Right cardiac atrium (tissue), 5 donors: ENCODE measurements at regions not wholly inside any gene's neighbourhood (a gene's known extent, or its start where the extent isn't known, plus 50 kb on each side); places are given as distances from the start of the nearest gene placed in this dataset.

Experiments
- ATAC-seq, 2 donors: fragments of 200-7000 bp; cut with Tn5 transposase; one replicate each; pipeline versions ENCODE4 v1.8.0 to v1.9.1; 2020; ENCODE audit warnings: moderate library complexity in 2 of 2, mild to moderate bottlenecking in 1 of 2
- DNase-seq, 3 donors: peaks; one replicate each; pipeline ENCODE4 v3.0.0-alpha.2; 2020
- H3K27ac ChIP-seq: one replicate; pipeline ENCODE4 v1.5.1; 2013; ENCODE audit warnings: mild to moderate bottlenecking, low read length, control low read depth, moderate library complexity
- H3K27me3 ChIP-seq: one replicate; pipeline ENCODE4 v1.6.1; 2013; ENCODE audit not compliant: control insufficient read depth, insufficient read depth
- H3K4me1 ChIP-seq: one replicate; pipeline ENCODE4 v1.6.1; 2013; ENCODE audit warnings: low read length; ENCODE audit not compliant: control insufficient read depth, insufficient read depth
- H3K4me3 ChIP-seq: one replicate; pipeline ENCODE4 v1.5.1; 2013; ENCODE audit warnings: low read length, control low read depth
- H3K9me3 ChIP-seq: one replicate; pipeline ENCODE4 v1.6.1; 2013; ENCODE audit warnings: low read length; ENCODE audit not compliant: control insufficient read depth
- WGBS: extraction: QIAGEN DNeasy Blood & Tissue Kit; methylation state at CpG from one replicate; pipeline ENCODE4 v1.1.7; 2013; 5-methylcytosine and 5-hydroxymethylcytosine counted together
- intact Hi-C, 4 donors: fragments of 100-400 bp; cut with DNase I; formaldehyde crosslinking; loops; one replicate each; pipeline versions ENCODE4 v1.11.0 to v1.14.0; 2022 to 2023
- donor health status: healthy with polysubstance abuse.
- donor health status: DM: no; HTN: yes; CAD: no.
- donor health status: DM: no; HTN: no; CAD: no.
- donor health status: DM: no; HTN: yes; CAD: no; lungs with severe emphysema.
- donor health status: DM: yes; HTN: yes; CAD: no.

DNA sequence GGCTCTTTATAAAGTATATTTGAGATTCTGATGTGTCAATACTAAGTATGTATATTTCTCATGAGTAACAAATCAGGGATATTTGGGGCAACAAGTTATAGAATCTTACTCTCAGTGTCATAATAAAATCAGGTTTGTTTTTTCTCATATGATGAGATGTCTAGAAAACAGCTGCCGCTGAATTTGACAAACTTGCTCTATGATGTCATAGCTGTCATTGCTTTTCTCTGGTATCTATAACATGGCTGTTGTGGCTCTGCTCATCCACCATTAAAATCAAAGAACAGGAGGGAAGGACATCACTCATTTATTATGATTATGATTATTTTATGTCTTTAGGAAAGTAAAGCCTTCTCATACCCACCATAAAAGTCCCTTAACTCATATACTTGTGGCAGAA lies 417.2 kb upstream of the LRRTM4 start:
- 68% methylated on average over 1 of the region's 1 CpG for WGBS

DNA sequence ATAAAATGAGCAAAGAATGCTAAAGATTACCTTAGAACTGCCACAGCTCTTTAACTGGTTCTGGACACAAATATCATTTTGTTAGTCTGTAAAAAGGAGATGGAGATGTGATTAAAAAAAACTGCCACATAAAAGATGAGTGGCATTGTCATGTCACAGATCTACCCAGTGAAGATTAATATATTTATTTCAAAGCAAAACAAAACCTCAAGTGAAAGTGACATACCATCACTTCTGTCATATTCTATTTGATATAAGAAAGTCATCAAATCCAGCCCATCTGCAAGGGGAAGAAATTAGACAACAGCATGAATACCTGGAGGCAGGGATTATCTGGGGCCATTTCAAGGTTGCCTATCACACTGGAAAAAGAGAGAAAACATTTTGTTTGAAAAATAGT lies 417.6 kb upstream of the LRRTM4 start:
- H3K27ac ChIP-seq: no peak overlapping the region
- intact Hi-C loops: no loop called here
- ATAC-seq (no peak), DNase-seq (no peak)
- H3K4me1 ChIP-seq: no peaks in the 10 kb centered on the region
- no peaks in the 10 kb centered on the region for H3K9me3 ChIP-seq
- no peak overlapping the region for H3K4me3 ChIP-seq
- H3K27me3 ChIP-seq: no peaks in the 10 kb centered on the region

More for the DNA sequence above, 417.2 kb upstream of the LRRTM4 start:
- ATAC-seq (no peak), DNase-seq (no peak)
- intact Hi-C loops: no loop called here
- Histone ChIP-seq H3K27me3 (no peaks in the 10 kb centered on the region), H3K27ac (no peak overlapping the region), H3K4me1 (no peaks in the 10 kb centered on the region), H3K4me3 (no peak overlapping the region), H3K9me3 (no peaks in the 10 kb centered on the region)

DNA sequence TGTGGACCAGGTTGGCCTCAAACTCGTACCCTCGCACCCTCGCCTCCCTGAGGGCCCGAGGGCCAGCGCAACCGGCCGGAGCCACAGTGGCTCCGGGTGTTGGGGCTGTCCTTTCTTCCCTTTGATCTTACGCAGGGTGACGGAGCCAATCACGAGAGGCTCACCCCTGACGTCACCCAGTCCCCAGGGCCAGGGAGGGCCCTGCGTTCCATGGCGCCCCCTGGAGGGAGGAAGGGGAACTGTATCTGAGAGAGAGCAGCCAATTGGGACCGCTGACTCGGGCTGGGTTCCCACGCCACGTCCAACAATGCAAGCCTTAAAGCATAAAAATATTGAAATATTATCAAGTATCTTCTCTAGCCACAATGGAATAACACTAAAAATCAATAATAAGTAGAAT lies 432.8 kb upstream of the LRRTM4 start:
- intact Hi-C loops: no loop called here
- DNase-seq (no peak), ATAC-seq (no peak)
- no peaks in the 10 kb centered on the region for H3K4me1 ChIP-seq
- H3K27ac ChIP-seq: no peak overlapping the region
- H3K27me3 ChIP-seq: no peaks in the 10 kb centered on the region
- no peaks in the 10 kb centered on the region for H3K9me3 ChIP-seq
- 91% methylated on average over 18 of the region's 18 CpGs for whole genome bisulfite sequencing
- H3K4me3 ChIP-seq: no peak overlapping the region

DNA sequence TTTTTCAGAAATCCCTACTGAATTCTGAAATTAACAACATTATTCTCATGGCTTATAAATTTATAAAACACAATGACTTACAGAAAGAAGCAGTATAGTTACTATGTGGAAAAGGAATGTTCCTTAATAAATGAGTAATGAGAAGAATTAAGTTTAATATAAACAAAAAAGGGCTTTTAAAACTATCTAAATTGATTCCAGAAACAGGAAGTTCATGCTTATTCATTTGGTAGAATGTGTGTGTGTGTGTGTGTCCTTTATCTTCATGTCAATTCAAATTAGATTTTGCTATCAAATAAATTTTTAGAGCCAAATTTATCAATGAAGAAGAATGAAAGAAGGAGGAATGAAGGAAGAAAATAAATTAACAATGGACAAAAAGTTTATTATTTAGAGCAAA lies 440.8 kb upstream of the LRRTM4 start:
- ATAC-seq (no peak), DNase-seq (no peak)
- intact Hi-C loops: no loop called here
- Histone ChIP-seq H3K9me3 (no peaks in the 10 kb centered on the region), H3K27ac (no peak overlapping the region), H3K4me3 (no peak overlapping the region), H3K27me3 (no peaks in the 10 kb centered on the region), H3K4me1 (no peaks in the 10 kb centered on the region)

DNA sequence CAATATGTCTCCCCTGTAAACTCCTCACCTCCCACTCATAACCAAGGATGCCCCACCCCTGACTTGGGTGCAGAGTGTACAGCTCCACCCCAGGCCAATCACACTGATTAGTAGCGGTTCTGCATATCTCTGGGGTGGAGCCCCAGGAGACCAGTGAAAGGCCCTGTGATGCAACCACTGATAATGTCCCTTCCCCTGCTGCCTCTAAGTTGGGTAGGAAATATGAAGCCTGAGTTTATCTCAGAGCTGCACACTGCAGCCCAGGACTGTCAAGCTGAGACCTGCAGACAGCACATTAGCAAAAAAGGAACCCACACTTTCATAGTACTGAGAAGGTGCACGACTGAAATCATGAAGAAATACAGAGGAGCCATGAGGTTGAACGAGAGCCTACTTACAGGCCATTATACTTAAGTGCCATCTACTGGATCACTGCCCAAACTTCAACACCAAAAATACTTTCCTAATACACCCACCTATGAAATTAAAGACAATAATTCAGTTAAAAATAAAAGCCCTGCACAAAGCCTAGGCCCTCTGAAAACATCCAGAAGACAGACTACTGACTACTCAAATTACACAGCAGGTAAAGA lies 455.4 kb upstream of the LRRTM4 start:
- no peaks in the 10 kb centered on the region for H3K4me1 ChIP-seq
- no peak overlapping the region for H3K27ac ChIP-seq
- no peak overlapping the region for H3K4me3 ChIP-seq
- ATAC-seq (no peak), DNase-seq (no peak)
- intact Hi-C loops: no loop called here
- H3K27me3 ChIP-seq: no peaks in the 10 kb centered on the region
- H3K9me3 ChIP-seq: no peaks in the 10 kb centered on the region
- 36% methylated on average over 3 of the region's 3 CpGs for WGBS

DNA sequence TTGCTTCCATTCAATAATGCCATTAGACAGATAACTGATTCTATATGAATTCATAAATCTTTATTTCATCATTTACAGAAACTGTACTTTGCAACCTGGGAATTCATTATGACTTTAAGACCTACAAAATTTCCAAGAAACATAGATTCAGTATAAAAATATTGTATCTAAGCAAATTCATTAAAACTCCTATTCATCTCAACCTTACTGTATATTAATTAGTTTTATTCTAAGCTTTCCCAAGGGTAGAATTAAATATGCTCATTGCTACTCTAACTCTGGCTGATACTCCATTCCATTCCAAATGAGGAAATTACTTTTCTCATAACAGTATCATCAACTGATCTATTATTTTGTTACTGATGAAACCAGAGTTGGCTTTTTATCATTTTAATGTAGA lies 473.0 kb upstream of the LRRTM4 start:
- intact Hi-C loops: no loop called here
- Histone ChIP-seq H3K27me3 (no peaks in the 10 kb centered on the region), H3K4me3 (no peak overlapping the region), H3K27ac (no peak overlapping the region), H3K9me3 (no peaks in the 10 kb centered on the region), H3K4me1 (no peaks in the 10 kb centered on the region)
- DNase-seq (no peak), ATAC-seq (no peak)

DNA sequence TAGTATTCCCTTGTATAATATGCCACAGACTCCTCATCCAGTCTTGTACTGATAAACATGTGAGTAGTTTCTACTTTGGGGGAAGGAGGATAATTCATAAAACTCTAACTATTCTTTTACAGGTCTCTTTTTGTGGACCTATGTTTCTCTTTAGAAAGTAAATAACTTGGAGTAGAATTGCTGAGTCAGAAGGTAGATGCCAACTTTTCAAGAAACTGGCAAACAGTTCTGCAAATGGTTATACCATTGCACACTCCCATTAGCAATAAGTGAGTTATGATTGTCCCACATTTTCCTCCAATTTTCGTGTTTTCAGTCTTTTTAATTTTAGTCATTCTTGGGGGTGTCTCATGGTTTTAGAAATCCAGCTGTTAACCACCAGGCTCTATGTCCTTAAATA lies 477.2 kb upstream of the LRRTM4 start:
- H3K27ac ChIP-seq: no peak overlapping the region
- ATAC-seq (no peak), DNase-seq (no peak)
- no peaks in the 10 kb centered on the region for H3K9me3 ChIP-seq
- WGBS: 43% methylated on average over 1 of the region's 1 CpG
- H3K4me3 ChIP-seq: no peak overlapping the region
- no peaks in the 10 kb centered on the region for H3K27me3 ChIP-seq
- intact Hi-C loops: no loop called here
- no peaks in the 10 kb centered on the region for H3K4me1 ChIP-seq

DNA sequence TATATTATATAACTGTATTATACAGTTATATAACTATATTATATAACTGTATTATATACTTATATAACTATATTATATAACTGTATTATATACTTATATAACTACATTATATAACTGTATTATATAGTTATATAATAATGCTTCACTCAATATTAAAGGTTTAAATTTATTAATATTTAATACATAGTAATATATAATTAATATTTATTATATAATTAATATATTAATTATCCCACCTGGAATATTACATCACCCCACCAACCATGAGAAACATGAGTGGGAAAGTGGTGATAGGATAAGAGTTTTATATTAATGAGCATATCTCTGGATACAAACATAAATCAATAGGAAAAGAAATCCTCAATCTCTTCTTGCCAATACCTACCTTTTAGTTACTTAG lies 487.1 kb upstream of the LRRTM4 start:
- H3K4me3 ChIP-seq: no peak overlapping the region
- no peaks in the 10 kb centered on the region for H3K27me3 ChIP-seq
- H3K4me1 ChIP-seq: no peaks in the 10 kb centered on the region
- intact Hi-C loops: no loop called here
- no peak overlapping the region for H3K27ac ChIP-seq
- ATAC-seq (no peak), DNase-seq (no peak)
- H3K9me3 ChIP-seq: no peaks in the 10 kb centered on the region

DNA sequence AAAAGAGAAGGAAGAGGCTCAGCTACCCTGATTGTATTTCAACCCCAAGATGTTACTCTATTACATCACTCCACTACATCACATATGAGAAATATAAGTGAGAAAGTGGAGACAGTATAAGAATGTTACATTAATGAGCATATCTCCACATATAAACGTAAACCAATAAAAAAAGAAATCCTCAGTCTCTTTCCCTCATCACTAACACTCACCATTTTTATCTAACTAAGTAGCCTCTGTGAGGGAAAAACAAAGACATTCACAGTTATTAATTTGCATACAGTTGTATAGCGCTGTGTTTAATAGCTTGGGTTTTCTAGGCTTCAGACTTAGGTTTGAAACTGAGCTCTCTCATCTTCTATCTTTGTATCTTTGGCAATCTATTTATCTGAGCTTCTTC lies 489.1 kb upstream of the LRRTM4 start:
- Histone ChIP-seq H3K4me3 (no peak overlapping the region), H3K27me3 (no peaks in the 10 kb centered on the region), H3K27ac (no peak overlapping the region), H3K9me3 (no peaks in the 10 kb centered on the region), H3K4me1 (no peaks in the 10 kb centered on the region)
- WGBS: 73% methylated on average over 2 of the region's 2 CpGs
- intact Hi-C loops: no loop called here
- ATAC-seq (no peak), DNase-seq (no peak)

DNA sequence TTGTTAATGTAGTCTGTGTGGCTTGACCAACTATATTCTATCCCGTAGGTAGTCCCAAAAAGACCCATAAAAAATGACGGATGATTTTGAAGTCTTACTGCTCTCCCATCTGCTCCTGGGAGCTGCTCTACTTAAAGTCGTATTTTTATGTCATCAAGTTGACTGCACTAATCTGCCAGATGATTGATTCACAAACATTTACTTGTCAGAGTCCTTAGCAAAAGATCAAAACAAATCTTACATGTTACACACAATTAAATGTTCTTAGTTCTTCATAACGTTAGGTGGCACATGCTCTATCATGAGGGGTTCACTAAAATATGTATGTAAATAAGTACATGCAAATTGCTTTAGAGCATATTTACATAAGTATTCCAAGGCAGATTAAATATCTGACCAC lies 498.3 kb upstream of the LRRTM4 start:
- Histone ChIP-seq H3K27ac (no peak overlapping the region), H3K27me3 (no peaks in the 10 kb centered on the region), H3K9me3 (no peaks in the 10 kb centered on the region), H3K4me1 (no peaks in the 10 kb centered on the region), H3K4me3 (no peak overlapping the region)
- no peak for ATAC-seq
- no peak for DNase-seq
- WGBS: 59% methylated on average over 4 of the region's 4 CpGs
- intact Hi-C loops: no loop called here

DNA sequence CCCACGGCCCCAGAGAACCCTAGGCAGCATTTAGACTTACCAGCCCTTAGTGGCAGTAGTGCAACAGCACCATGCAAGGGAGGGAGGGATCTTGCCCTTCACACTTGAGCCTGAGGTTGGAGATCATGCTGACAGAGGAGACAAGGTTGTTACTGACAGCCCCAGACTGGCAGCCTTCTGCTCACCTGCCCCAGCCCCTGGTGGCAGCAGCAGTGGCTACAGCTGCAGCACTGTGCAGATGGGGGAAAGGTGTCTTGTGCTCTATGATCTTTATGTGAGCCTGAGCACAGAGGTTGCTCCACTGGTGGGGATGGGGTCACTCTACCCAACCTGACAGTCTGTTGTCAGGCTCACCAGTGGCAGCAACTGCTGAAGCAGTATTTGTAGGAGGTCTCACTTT lies 501.2 kb upstream of the LRRTM4 start:
- Histone ChIP-seq H3K27ac (no peak overlapping the region), H3K4me3 (no peak overlapping the region), H3K27me3 (no peaks in the 10 kb centered on the region), H3K9me3 (no peaks in the 10 kb centered on the region), H3K4me1 (no peaks in the 10 kb centered on the region)
- WGBS: 69% methylated on average over 1 of the region's 1 CpG
- DNase-seq (no peak), ATAC-seq (no peak)
- intact Hi-C loops: no loop called here

DNA sequence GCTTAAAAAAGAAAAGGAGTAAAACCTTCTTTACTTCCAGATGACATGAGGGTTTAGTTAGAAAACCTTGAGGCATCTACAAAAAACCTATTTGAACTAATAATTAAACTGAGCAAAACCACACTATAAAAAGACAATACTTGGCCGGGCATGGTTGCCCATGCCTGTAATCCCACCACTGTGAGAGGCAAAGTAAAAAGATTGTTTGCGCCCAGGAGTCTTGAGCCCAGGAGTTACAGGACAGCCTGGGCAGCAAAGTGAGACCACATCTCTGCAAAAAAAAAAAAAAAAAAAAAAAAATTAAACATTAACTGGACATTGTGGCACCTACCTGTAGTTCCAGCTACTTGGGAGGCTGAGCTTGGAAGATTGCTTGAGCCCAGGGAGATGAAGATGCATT lies 502.8 kb upstream of the LRRTM4 start:
- Histone ChIP-seq H3K9me3 (no peaks in the 10 kb centered on the region), H3K27ac (no peak overlapping the region), H3K4me3 (no peak overlapping the region), H3K4me1 (no peaks in the 10 kb centered on the region), H3K27me3 (no peaks in the 10 kb centered on the region)
- intact Hi-C loops: no loop called here
- DNase-seq (no peak), ATAC-seq (no peak)
- WGBS: 83% methylated on average over 2 of the region's 2 CpGs
